ENCODE measurements at regions not wholly inside any gene's neighbourhood (a gene's known extent, or its start where the extent isn't known, plus 50 kb on each side); places are given as distances from the start of the nearest gene placed in this dataset.

DNA sequence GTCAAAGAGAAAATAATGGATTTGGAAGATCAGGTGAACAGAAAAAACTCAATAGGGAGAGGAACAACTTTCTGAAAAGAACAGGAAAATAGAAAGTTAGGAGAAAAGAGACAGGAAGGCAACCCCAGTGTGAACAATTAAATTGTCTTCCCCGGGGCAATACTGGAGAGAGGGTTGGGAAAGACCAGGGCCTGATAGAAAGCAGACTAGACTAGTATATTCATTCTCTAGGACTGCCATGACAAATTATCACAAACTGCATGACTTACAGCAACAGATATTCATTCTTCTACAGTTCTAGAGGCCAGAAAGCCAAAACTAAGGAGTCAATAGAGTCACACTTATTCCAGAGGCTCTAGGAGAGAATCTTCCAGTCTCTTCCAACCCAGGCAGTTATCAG lies 482.8 kb downstream of the SOX6 start:
- intact Hi-C loops (cut with micrococcal nuclease) = no loop called here
- no peak overlapping the region for H3K9ac ChIP-seq (ENCODE audit: low read length)
- TF ChIP-seq EZH2phosphoT487 (IDR thresholded peaks at IDR 0.05; ENCODE audit: borderline replicate concordance, low read length) (no peak), EZH2 (IDR thresholded peaks at IDR 0.05; ENCODE audit: low read length, unreplicated experiment) (no peak)
- TF ChIP-seq, protein P1, sequence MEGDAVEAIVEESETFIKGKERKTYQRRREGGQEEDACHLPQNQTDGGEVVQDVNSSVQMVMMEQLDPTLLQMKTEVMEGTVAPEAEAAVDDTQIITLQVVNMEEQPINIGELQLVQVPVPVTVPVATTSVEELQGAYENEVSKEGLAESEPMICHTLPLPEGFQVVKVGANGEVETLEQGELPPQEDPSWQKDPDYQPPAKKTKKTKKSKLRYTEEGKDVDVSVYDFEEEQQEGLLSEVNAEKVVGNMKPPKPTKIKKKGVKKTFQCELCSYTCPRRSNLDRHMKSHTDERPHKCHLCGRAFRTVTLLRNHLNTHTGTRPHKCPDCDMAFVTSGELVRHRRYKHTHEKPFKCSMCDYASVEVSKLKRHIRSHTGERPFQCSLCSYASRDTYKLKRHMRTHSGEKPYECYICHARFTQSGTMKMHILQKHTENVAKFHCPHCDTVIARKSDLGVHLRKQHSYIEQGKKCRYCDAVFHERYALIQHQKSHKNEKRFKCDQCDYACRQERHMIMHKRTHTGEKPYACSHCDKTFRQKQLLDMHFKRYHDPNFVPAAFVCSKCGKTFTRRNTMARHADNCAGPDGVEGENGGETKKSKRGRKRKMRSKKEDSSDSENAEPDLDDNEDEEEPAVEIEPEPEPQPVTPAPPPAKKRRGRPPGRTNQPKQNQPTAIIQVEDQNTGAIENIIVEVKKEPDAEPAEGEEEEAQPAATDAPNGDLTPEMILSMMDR (conservative IDR thresholded peaks at IDR 0.05; ENCODE audit: low read depth, low read length) = no peak
- DNase-seq = no peak
- no peaks in the 10 kb centered on the region for H3K4me1 ChIP-seq (ENCODE audit: insufficient read depth, low read length)
- no peak overlapping the region for H2AFZ ChIP-seq (ENCODE audit: low read length)
- no peak for ATAC-seq
- BruUV-seq (replicated peaks) = no TSS peak
- no peaks in the 10 kb centered on the region for H3F3A ChIP-seq (ENCODE audit: low read length, unreplicated experiment)
- H3K9me2 ChIP-seq (replicated peaks; ENCODE audit: low read length) = no peaks in the 10 kb centered on the region
- no peaks in the 10 kb centered on the region for H3K27me3 ChIP-seq (ENCODE audit: low read length)
- H3K27ac ChIP-seq (ENCODE audit: low read length) = no peak overlapping the region
- H3K9me3 ChIP-seq (ENCODE audit: low read length) = no peaks in the 10 kb centered on the region
- POLR2A ChIA-PET (ENCODE audit: unreplicated experiment) = no interaction called here
- CTCF ChIA-PET = no interaction called here
- H3K36me3 ChIP-seq (ENCODE audit: low read depth, low read length) = no peaks in the 10 kb centered on the region
- H3K4me3 ChIP-seq (ENCODE audit: low read length) = no peak overlapping the region
- no peak overlapping the region for H3K4me2 ChIP-seq (ENCODE audit: low read length)
- H4K20me1 ChIP-seq (ENCODE audit: low read length) = no peaks in the 10 kb centered on the region
- H3K79me2 ChIP-seq (ENCODE audit: low read length) = no peaks in the 10 kb centered on the region

DNA sequence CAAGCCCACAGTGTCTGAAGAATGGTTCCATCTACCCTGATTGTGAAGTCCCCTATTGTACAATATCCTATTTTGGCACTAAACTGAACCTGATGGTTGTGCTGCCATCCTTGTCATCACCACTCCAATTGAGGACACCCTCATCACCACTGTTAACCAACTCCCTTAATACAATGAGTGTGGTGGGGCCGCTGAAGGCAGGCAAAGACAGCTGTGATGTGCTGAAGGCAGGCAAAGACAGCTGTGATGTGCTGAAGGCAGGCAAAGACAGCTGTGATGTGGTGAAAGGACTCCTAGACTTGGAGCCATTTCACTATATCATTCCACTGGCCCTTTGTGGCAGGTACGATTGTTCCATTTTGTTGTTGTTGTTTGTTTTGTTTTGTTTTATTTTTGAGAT lies 481.6 kb downstream of the SOX6 start:
- no peaks in the 10 kb centered on the region for H3K9me2 ChIP-seq (replicated peaks; ENCODE audit: low read length)
- no peak overlapping the region for H3K4me2 ChIP-seq (ENCODE audit: low read length)
- no peaks in the 10 kb centered on the region for H3K36me3 ChIP-seq (ENCODE audit: low read depth, low read length)
- POLR2A ChIA-PET (ENCODE audit: unreplicated experiment) = no interaction called here
- H3K27me3 ChIP-seq (ENCODE audit: low read length) = no peaks in the 10 kb centered on the region
- no peaks in the 10 kb centered on the region for H3K4me1 ChIP-seq (ENCODE audit: insufficient read depth, low read length)
- H4K20me1 ChIP-seq (ENCODE audit: low read length) = no peaks in the 10 kb centered on the region
- BruUV-seq (replicated peaks) = no TSS peak
- no peak for TF ChIP-seq EZH2 (IDR thresholded peaks at IDR 0.05; ENCODE audit: low read length, unreplicated experiment)
- TF ChIP-seq, protein P1 (conservative IDR thresholded peaks at IDR 0.05; ENCODE audit: low read depth, low read length) = no peak
- no peak for TF ChIP-seq EZH2phosphoT487 (IDR thresholded peaks at IDR 0.05; ENCODE audit: borderline replicate concordance, low read length)
- DNase-seq (no peak), ATAC-seq (no peak)
- no peak overlapping the region for H3K27ac ChIP-seq (ENCODE audit: low read length)
- H3K79me2 ChIP-seq (ENCODE audit: low read length) = no peaks in the 10 kb centered on the region
- H3K9me3 ChIP-seq (ENCODE audit: low read length) = no peaks in the 10 kb centered on the region
- intact Hi-C loops (cut with micrococcal nuclease) = no loop called here
- H3K9ac ChIP-seq (ENCODE audit: low read length) = no peak overlapping the region
- H3F3A ChIP-seq (ENCODE audit: low read length, unreplicated experiment) = no peaks in the 10 kb centered on the region
- H2AFZ ChIP-seq (ENCODE audit: low read length) = no peak overlapping the region
- CTCF ChIA-PET = no interaction called here
- no peak overlapping the region for H3K4me3 ChIP-seq (ENCODE audit: low read length)

DNA sequence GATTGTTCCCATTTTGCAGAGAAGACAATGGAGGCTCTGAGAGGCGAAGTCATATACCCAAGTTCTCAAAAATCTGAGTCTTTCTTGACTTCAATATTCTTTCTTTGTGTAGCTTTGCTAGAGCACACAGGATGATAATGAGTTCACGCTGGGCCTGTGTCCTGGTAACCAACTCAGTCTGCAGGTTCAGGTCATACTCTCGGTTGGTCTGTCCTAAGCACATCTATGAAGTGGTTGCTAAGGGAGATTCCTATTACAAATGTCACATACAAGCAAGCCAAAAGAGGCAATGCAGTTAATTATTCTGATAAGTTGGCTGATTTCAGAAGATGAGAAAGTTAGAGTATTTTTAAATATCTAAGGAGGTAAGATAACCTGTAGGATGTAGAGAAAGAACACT lies 481.0 kb downstream of the SOX6 start:
- Histone ChIP-seq H3K4me3 (ENCODE audit: low read length) (no peak overlapping the region), H2AFZ (ENCODE audit: low read length) (no peak overlapping the region), H3K4me2 (ENCODE audit: low read length) (no peak overlapping the region), H3K9me2 (replicated peaks; ENCODE audit: low read length) (no peaks in the 10 kb centered on the region), H3K79me2 (ENCODE audit: low read length) (no peaks in the 10 kb centered on the region), H3K9ac (ENCODE audit: low read length) (no peak overlapping the region), H3K27ac (ENCODE audit: low read length) (no peak overlapping the region), H4K20me1 (ENCODE audit: low read length) (no peaks in the 10 kb centered on the region), H3K4me1 (ENCODE audit: insufficient read depth, low read length) (no peaks in the 10 kb centered on the region), H3K27me3 (ENCODE audit: low read length) (no peaks in the 10 kb centered on the region), H3K36me3 (ENCODE audit: low read depth, low read length) (no peaks in the 10 kb centered on the region), H3K9me3 (ENCODE audit: low read length) (no peaks in the 10 kb centered on the region), H3F3A (ENCODE audit: low read length, unreplicated experiment) (no peaks in the 10 kb centered on the region)
- ATAC-seq (no peak), DNase-seq (no peak)
- ChIA-PET POLR2A (ENCODE audit: unreplicated experiment) (no interaction called here), CTCF (no interaction called here)
- intact Hi-C loops (cut with micrococcal nuclease) = no loop called here
- TF ChIP-seq, protein P1 (conservative IDR thresholded peaks at IDR 0.05; ENCODE audit: low read depth, low read length) = no peak
- no peak for TF ChIP-seq EZH2phosphoT487 (IDR thresholded peaks at IDR 0.05; ENCODE audit: borderline replicate concordance, low read length)
- TF ChIP-seq EZH2 (IDR thresholded peaks at IDR 0.05; ENCODE audit: low read length, unreplicated experiment) = no peak
- no TSS peak for BruUV-seq (replicated peaks)
